SU-DHL-6 (cell line): ENCODE measurements at regions not wholly inside any gene's neighbourhood (a gene's known extent, or its start where the extent isn't known, plus 50 kb on each side); places are given as distances from the start of the nearest gene placed in this dataset.

Source experiments
- H2AFZ ChIP-seq: fragments of 200-600 bp; sonication (generic); 2 replicates; pipeline ENCODE4 v1.6.1; 2014; ENCODE audit warnings: low read depth, mild to moderate bottlenecking, moderate library complexity, mixed read lengths, antibody characterized with exemption, low read length; ENCODE audit not compliant: severe bottlenecking
- H3F3A ChIP-seq: fragments of 200-600 bp; shearing (Covaris generic); 2 replicates; pipeline ENCODE4 v1.6.0; 2016; ENCODE audit warnings: antibody characterized with exemption, mild to moderate bottlenecking; ENCODE audit not compliant: insufficient read depth
- H3K27ac ChIP-seq: fragments of 200-600 bp; sonication (generic); 2 replicates; pipeline ENCODE4 v1.5.1; 2016; ENCODE audit warnings: low read depth, mild to moderate bottlenecking, low read length, moderate library complexity, mixed read lengths
- H3K27me3 ChIP-seq: fragments of 200-600 bp; sonication (generic), shearing (Covaris generic); 2 replicates; pipeline ENCODE4 v1.6.0; 2014; ENCODE audit warnings: mild to moderate bottlenecking, low read length
- H3K36me3 ChIP-seq: fragments of 200-600 bp; sonication (generic); 2 replicates; pipeline ENCODE4 v1.6.1; 2014; ENCODE audit warnings: mild to moderate bottlenecking, low read length, mixed read lengths
- H3K4me2 ChIP-seq: fragments of 300-600, 200-600 bp; shearing (Covaris generic), sonication (generic); 2 replicates; pipeline ENCODE4 v1.6.0; 2014; ENCODE audit warnings: low read length, low read depth, mild to moderate bottlenecking; ENCODE audit not compliant: poor library complexity, severe bottlenecking
- H3K4me3 ChIP-seq: fragments of 200-600 bp; sonication (generic); 2 replicates; pipeline ENCODE4 v1.5.1; 2014; ENCODE audit warnings: antibody characterized with exemption, low read length, mild to moderate bottlenecking, mixed read lengths; ENCODE audit not compliant: insufficient read depth, poor library complexity, severe bottlenecking
- H3K79me2 ChIP-seq: fragments of 200-600 bp; sonication (generic); 2 replicates; pipeline ENCODE4 v1.6.1; 2014; ENCODE audit warnings: mild to moderate bottlenecking, low read length, moderate library complexity; ENCODE audit not compliant: insufficient read depth
- H3K9ac ChIP-seq: fragments of 200-600 bp; sonication (generic); 2 replicates; pipeline ENCODE4 v1.7.0; 2014; ENCODE audit warnings: mild to moderate bottlenecking, low read length
- H3K9me2 ChIP-seq: fragments of 200-600 bp; sonication (generic); replicated peaks from 2 replicates; pipeline ENCODE4 v1.6.1; 2014; ENCODE audit warnings: low read length; ENCODE audit not compliant: insufficient read depth
- H3K9me3 ChIP-seq: fragments of 200-600 bp; sonication (generic); 2 replicates; pipeline ENCODE4 v1.6.1; 2014; ENCODE audit warnings: low read length, mixed read lengths; ENCODE audit not compliant: insufficient read depth
- H4K20me1 ChIP-seq: fragments of 200-600 bp; sonication (generic); 2 replicates; pipeline ENCODE4 v1.6.1; 2014; ENCODE audit warnings: low read depth, mild to moderate bottlenecking, antibody characterized with exemption, low read length, moderate library complexity, mixed read lengths
- CTCF ChIP-seq: fragments of 200-600 bp; sonication (generic); IDR thresholded peaks from one replicate; pipeline ENCODE4 v1.5.1; 2017; ENCODE audit warnings: antibody characterized with exemption, mild to moderate bottlenecking, low read length, moderate library complexity; ENCODE audit not compliant: insufficient read depth, poor library complexity, severe bottlenecking
- EZH2phosphoT487 ChIP-seq: fragments of 200-600 bp; sonication (generic), shearing (Covaris generic); conservative IDR thresholded peaks from 2 replicates; pipeline ENCODE4 v1.6.1; 2018; ENCODE audit warnings: mild to moderate bottlenecking, antibody characterized with exemption, low read length, moderate library complexity, mixed read lengths

- no peak overlapping the region for H3K9ac ChIP-seq
- H4K20me1 ChIP-seq, result no peaks in the 10 kb centered on the region
- no peak overlapping the region for H3K4me2 ChIP-seq
- no peaks in the 10 kb centered on the region for H3K79me2 ChIP-seq
- no peak overlapping the region for H3K27ac ChIP-seq
- no peaks in the 10 kb centered on the region for H3K9me2 ChIP-seq
- peaks cover 6% of the 10 kb centered on the region; the same call in 1 of the 2 replicates for H3K9me3 ChIP-seq
- H2AFZ ChIP-seq, result no peak overlapping the region
- H3F3A ChIP-seq, result no peaks in the 10 kb centered on the region
- TF ChIP-seq EZH2phosphoT487, result no peak
- no peak for TF ChIP-seq CTCF
- H3K4me3 ChIP-seq, result no peak overlapping the region
- H3K36me3 ChIP-seq, result no peaks in the 10 kb centered on the region
- H3K27me3 ChIP-seq, result no peaks in the 10 kb centered on the region
These were observed 208.5 kb upstream of the LINGO1 start for GRCh38 chr15:77840991-77841775.

GRCh38 chr15:77839970-77840905, 207.5 kb upstream of the LINGO1 start:
- Histone ChIP-seq H4K20me1 (no peaks in the 10 kb centered on the region), H3K4me2 (no peak overlapping the region), H3K79me2 (no peaks in the 10 kb centered on the region), H3K36me3 (no peaks in the 10 kb centered on the region), H3K27me3 (no peaks in the 10 kb centered on the region), H3F3A (no peaks in the 10 kb centered on the region), H2AFZ (no peak overlapping the region), H3K9me3 (peaks cover 4% of the 10 kb centered on the region; the same call in 1 of the 2 replicates), H3K9me2 (no peaks in the 10 kb centered on the region), H3K4me3 (no peak overlapping the region), H3K27ac (no peak overlapping the region), H3K9ac (no peak overlapping the region)
- TF ChIP-seq EZH2phosphoT487 (no peak), CTCF (no peak)

- Histone ChIP-seq H3K4me2 (no peak overlapping the region), H4K20me1 (no peaks in the 10 kb centered on the region), H3K27me3 (no peaks in the 10 kb centered on the region), H3F3A (no peaks in the 10 kb centered on the region), H3K27ac (no peak overlapping the region), H3K9me3 (no peaks in the 10 kb centered on the region), H3K4me3 (no peak overlapping the region), H3K79me2 (no peaks in the 10 kb centered on the region), H3K9me2 (no peaks in the 10 kb centered on the region), H3K36me3 (no peaks in the 10 kb centered on the region), H2AFZ (no peak overlapping the region), H3K9ac (no peak overlapping the region)
- no peak for TF ChIP-seq CTCF
- no peak for TF ChIP-seq EZH2phosphoT487
These were observed 206.7 kb upstream of the LINGO1 start for GRCh38 chr15:77839456-77839855.
